Hindlimb muscle (tissue), 1 donor: ENCODE measurements at regions not wholly inside any gene's neighbourhood (a gene's known extent, or its start where the extent isn't known, plus 50 kb on each side); places are given as distances from the start of the nearest gene placed in this dataset.
A peak's percentile ranks its signal among the peaks of the same experiment; 100 is the strongest.
"Not testable (repeated sequence)": the region's sequence is repeated elsewhere in the genome, so short reads cannot be mapped to it uniquely, and the experiment has no call there.

Source experiments
- DNase-seq: peaks from one replicate; pipeline ENCODE4 v3.0.0-alpha.2; 2013

- no peak for DNase-seq
These were observed 599.3 kb upstream of the IMPG1 start for GRCh38 chr6:76671751-76672150.

GRCh38 chr6:76644231-76644630 is 571.8 kb upstream of the IMPG1 start:
- no peak for DNase-seq

DNA sequence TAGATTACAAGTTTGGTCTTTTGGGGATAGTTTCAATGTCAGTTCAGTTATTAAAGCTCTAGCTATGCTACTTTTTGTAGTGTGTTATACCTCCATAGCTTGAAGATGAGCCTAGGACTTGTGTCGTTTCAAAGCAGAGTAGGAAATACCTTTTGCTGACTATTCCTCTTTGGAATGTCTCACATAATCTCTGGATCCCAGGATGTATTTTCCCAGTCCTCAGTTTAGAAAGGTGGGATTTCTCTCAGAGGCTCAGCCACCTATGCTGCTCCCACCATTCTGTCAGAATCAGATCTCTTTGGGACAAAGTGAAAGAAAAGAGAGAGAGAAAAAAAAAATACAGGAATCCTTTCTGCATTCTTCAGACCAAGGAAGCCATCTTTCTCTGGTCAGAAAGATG is 567.5 kb upstream of the IMPG1 start:
- no peak for DNase-seq

- no peak for DNase-seq
These were observed 562.2 kb upstream of the IMPG1 start for GRCh38 chr6:76634695-76635094.

- no peak for DNase-seq
These were observed 560.8 kb upstream of the IMPG1 start for GRCh38 chr6:76633259-76633658.

DNA sequence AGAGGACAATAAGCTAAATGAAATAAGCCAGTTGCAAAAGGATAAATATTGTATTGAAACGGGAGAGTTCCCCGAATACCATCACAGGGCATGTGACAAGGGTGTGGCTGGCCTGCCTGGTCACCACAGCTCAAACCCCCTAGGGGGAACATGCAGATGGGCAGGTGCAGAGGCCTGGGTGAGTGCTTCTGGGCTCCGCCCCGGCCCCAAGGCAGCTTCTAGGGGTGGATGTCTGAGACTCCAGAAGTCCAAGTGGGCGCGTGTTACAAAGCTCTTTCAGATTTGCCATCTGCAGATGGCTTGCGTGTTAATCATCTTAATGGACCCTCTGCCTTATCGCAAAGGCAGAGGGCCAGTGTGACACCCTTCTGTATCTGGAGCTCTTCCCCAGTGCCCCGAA is 559.2 kb upstream of the IMPG1 start:
- no peak for DNase-seq

- no peak for DNase-seq
These were observed 542.9 kb upstream of the IMPG1 start for GRCh38 chr6:76615395-76615794.

GRCh38 chr6:76612954-76613353 is 540.5 kb upstream of the IMPG1 start:
- DNase-seq: no peak

DNA sequence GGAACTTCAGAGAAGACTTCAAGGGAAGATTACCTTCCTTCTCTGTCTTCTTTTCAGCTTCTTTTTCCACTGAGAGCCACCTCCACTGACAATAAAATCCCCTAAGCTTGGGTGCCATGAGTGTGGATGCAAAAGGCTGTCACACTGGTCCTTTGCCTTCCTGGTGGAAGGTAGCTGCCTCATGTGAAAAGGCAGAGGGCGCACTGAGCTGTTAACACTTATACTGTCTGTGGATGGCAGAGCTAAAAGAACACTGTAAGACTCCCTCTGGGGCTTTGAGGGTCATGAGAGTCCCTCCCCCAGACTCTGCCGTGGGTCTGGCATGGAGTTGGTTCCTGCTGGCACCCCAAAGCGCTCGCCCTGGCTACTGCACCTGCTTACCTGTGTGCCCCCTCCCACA is 536.7 kb upstream of the IMPG1 start:
- no peak for DNase-seq

GRCh38 chr6:76594109-76594508 is 521.6 kb upstream of the IMPG1 start:
- no peak for DNase-seq

GRCh38 chr6:76593668-76594067 is 521.2 kb upstream of the IMPG1 start:
- DNase-seq: no peak

- DNase-seq: no peak
These were observed 520.1 kb upstream of the IMPG1 start for GRCh38 chr6:76592566-76592965.

DNA sequence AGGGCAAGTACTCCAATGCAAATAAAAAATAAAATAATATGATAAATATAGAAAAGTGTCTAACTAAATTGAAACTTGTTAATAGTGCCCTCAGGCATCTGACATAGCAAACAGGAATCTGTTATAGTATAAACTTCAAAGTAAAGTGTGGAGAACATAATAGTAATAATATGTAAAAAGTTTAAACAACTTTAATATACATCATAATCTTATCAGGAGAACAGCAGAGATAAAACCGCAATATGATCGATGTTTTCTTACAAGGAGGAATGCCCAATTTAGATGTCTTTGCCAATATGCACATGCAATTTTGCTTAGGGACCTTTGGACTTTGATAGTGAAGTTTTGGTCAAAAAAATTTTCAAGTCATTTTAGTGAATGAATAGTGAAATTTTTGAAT is 514.8 kb upstream of the IMPG1 start:
- no peak for DNase-seq

DNA sequence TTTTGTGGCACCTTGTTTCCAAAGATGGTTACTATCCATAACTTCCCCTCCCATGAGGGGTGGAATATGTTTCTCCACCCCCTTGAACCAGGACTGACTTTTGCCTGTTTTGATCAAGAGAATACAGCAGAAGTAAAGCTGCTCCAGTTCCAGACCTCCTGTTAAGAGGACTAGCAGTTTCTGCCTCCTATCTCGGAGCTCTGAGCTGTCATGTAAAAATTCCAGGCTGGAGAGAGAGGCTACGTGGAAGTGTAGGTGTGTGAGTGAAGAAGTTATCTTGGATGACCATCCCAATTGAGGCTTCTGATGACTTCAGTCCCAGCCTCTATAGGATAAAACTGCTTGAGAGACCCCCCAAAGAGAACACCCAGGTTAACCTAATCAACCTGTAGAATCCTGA is 511.7 kb upstream of the IMPG1 start:
- no peak for DNase-seq

DNA sequence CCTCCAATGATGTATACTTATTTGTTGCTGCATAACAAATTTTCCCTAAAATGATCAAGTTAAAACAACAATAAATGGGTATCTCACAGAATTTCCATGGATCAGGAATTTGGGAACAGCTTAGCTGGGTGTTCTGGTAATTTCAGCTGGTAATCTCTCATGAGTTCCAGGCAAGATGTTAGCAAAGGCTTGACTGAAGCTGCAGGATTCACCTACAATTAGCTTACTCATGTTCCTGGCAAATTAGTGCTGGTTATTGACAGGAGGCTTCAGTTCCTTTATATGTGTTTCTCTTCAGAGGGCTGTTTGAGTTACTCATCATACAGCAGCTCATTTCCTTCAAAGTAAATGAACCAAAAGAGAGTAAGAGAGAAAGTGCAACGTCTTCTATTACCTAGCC is 506.3 kb upstream of the IMPG1 start:
- DNase-seq: no peak

DNA sequence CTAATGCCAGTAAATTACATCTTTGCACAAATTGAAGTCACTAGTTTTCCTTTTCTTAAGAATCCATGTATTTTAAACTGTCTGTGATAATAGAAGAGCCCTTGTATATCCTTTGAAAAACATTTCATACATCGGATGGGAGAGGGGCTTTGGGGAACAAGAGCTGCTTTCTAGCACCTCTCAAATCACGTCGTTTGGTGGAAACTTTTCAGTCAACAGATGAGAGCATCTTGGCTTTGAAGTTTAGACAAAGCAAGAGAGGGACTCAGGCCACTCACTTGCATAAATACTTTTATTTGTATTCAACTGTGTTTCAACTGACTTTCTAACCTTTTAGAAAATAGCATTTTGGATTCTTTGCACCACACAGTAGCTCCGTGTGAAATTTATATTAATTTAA is 502.3 kb upstream of the IMPG1 start:
- no peak for DNase-seq

DNA sequence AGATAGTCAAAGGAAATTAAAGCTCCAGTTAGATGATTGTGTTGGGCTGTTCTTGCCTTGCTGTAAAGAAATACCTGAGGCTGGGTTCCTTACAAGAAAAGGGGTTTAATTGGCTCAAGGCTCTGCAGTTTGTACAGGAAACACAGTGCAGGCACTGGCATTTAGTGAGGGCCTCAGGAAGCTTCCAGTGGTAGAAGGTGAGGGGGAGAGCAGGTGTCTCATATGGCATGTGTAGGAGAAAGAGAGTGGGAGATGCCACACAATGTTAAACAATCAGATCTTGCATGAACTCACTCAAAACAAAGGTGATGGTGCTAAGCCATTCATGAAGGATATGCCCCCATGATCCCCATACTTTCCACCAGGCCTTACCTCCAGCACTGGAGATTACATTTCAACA is 493.5 kb upstream of the IMPG1 start:
- DNase-seq: no peak

DNA sequence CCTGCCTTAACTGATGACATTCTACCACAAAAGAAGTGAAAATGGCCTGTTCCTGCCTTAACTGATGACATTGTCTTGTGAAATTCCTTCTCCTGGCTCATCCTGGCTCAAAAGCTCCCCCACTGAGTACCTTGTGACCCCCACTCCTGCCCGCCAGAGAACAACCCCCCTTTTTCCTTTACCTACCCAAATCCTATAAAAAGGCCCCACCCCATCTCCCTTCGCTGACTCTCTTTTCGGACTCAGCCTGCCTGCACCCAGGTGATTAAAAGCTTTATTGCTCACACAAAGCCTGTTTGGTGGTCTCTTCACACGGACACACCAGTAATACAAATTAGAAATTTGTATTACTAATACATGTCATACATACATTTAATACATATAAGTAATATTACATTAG is 489.9 kb upstream of the IMPG1 start:
- not testable (repeated sequence) for DNase-seq

- not testable (repeated sequence) for DNase-seq
These were observed 488.6 kb upstream of the IMPG1 start for GRCh38 chr6:76560851-76561755.

DNA sequence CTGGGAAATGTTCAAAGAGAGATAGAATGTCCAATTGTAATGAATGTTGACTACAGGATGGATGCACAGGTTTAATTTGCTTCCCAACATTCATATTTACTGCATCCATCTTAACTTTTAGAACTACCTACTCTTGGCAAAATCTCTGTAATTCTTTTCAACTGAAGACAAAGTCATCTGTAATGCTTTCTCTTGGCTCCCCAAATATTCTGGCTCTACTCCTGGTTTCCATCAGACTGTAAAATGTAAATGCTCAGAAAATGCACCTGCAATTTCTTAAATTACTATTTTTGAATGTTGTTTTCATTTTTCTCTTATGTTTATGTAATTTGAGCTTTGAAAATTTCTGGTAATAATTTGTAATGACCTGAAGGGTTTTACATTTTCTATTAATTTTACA is 480.8 kb upstream of the IMPG1 start:
- peak; percentile 43 for DNase-seq

DNA sequence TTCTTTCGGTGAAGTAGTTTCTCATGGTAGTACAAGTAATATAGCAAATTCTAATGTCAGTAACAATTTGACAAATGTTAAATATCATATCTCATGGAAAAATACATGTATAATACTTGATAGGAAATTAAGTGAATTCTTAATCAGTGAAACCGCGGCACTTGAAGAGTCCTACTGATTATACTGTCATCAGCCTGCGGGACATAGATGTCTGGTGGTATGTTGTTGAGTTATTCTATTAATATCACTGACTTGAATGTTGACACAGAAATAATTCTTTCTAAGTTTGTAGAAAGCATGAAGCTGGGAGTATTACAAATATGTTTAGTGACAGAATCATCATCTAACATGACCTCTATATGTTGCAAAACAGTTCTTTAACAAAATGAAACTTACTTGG is 479.8 kb upstream of the IMPG1 start:
- no peak for DNase-seq

DNA sequence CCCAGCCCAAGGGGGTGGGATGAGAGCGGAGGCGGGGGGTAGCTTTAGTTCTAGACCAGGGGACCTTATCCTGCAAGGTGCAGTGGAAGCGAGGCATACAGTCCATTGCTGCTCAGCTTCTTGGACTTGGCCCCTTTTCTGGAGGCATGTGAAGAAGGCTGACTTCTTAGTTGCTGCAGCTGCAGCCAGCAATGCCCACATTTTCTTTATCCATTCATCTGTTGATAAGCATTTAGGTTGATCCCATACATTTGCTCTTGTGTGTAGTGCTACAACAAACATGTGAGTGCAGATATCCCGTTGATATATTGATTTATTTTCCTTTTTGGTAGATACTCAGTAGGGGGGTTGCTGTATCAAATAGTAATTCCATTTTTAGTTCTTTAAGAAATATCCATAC is 461.2 kb upstream of the IMPG1 start:
- no peak for DNase-seq

DNA sequence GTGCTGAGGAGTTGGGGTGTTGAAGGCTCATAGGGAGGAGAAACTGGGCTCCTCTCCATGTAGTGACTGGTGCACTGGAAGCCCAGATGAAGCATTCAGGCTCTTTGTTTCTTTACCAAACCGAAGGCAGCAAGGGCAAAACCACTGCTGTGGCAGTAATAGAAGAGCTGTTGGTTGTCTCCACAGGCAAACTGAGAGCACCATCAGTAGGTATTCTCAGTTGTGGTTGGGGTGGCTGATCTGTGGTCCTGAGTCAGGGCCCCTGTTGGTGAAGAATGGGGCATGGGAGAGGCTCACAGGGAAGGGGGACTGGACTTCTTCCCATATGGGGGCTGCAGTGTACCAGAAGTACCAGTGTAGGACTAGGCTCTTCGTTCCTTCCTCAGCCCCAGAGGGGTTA is 460.2 kb upstream of the IMPG1 start:
- DNase-seq: no peak

GRCh38 chr6:76518443-76518842 is 446.0 kb upstream of the IMPG1 start:
- DNase-seq: no peak

DNA sequence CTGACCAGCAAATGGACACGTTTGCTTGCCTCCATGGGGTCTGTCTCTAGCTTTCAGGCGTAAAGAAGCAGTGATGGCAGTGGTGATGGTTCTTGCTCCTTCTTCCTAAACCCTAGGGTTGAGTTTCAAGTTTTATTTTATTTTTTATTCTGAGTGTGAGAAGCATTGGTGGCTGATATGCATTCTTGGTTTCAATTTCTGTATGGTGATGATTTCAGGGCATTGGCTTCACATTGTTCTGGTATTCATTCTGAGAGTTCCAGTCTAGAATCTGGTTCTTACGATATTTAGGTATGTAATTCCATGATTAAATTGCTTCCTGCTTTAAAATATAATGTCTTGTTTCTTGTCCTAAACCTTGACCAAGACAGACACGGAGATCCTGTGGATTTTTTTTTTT is 444.5 kb upstream of the IMPG1 start:
- DNase-seq: no peak
